ENCODE measurements at regions not wholly inside any gene's neighbourhood (a gene's known extent, or its start where the extent isn't known, plus 50 kb on each side); places are given as distances from the start of the nearest gene placed in this dataset.
A peak's percentile ranks its signal among the peaks of the same experiment; 100 is the strongest.

DNA sequence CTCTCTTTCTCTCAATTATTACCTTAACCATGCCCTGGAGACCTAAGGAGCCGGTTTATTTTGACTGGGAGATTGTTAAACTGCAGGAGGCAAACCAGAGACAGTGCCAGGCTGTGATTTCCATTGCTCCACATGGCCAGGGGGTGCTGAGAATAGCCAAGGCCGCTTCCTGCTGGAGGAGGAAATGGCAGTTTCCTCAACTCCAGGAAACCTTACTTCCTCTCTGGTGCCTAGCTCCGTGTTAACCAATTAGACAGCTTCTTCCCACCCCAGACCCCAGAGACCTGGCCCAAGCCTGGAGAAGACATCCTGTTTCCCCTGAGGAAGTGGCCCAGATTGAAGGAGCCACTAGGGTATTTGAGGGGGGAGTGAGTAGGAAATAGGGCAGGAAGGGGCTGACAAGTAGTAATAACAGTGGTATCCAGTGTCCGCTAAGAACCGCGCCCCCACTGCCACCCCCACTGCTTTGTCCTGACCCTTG lies 161.2 kb downstream of the PLPP3 start:
- DNase-seq (peak in 1 of 5 donors; percentile 31), FAIRE-seq (no peak)
- Histone ChIP-seq H3K9me3 (ENCODE audit: control insufficient read depth in 2 of 3, insufficient read depth in 1 of 3, low read length in 3 of 3) (no peaks in the 10 kb centered on the region), H3K4me1 (ENCODE audit: control insufficient read depth in 2 of 3, insufficient read depth in 2 of 3, low read depth in 1 of 3, low read length in 3 of 3) (peaks cover 0 to 12% (median 9%) of the 10 kb centered on the region in 3 donors), H3K36me3 (ENCODE audit: control insufficient read depth in 2 of 3, insufficient read depth in 3 of 3, low read length in 3 of 3) (no peaks in the 10 kb centered on the region), H3K27me3 (ENCODE audit: control insufficient read depth, insufficient read depth, low read length) (no peaks in the 10 kb centered on the region), H3K4me3 (ENCODE audit: low read length in 3 of 3) (no peak overlapping the region), H3K9ac (ENCODE audit: low read length in 3 of 3) (no peak overlapping the region), H3K27ac (ENCODE audit: low read depth in 2 of 2, low read length in 2 of 2) (peak overlapping the region in 1 of 2 donors; percentile 57)
- TF ChIP-seq, protein P1, sequence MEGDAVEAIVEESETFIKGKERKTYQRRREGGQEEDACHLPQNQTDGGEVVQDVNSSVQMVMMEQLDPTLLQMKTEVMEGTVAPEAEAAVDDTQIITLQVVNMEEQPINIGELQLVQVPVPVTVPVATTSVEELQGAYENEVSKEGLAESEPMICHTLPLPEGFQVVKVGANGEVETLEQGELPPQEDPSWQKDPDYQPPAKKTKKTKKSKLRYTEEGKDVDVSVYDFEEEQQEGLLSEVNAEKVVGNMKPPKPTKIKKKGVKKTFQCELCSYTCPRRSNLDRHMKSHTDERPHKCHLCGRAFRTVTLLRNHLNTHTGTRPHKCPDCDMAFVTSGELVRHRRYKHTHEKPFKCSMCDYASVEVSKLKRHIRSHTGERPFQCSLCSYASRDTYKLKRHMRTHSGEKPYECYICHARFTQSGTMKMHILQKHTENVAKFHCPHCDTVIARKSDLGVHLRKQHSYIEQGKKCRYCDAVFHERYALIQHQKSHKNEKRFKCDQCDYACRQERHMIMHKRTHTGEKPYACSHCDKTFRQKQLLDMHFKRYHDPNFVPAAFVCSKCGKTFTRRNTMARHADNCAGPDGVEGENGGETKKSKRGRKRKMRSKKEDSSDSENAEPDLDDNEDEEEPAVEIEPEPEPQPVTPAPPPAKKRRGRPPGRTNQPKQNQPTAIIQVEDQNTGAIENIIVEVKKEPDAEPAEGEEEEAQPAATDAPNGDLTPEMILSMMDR (IDR thresholded peaks at IDR 0.05; ENCODE audit: borderline replicate concordance, extremely low read depth, insufficient read depth) = no peak
- intact Hi-C loops (cut with DNase I) = no loop called here

DNA sequence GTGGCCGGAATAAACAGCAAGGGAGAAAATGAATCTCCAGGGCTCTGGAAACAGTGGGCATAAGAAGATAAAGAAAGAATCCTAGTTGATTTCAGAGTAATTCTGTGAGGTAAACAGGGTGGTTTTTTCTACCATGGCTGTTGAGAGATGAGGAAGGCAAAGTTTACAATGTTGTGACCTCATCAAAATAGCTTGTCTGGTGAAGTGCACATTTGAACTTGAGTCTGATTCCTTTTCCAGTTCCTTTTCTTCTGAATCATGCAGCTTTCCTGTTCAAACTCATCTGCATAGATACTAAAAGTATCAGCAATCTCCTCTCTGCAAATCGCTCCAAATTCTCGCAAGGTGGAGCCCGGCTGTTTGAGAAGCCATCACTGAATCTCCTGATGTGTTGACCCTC lies 161.7 kb downstream of the PLPP3 start:
- no peaks in the 10 kb centered on the region for H3K36me3 ChIP-seq (ENCODE audit: control insufficient read depth in 2 of 3, insufficient read depth in 3 of 3, low read length in 3 of 3)
- peaks cover 0 to 12% (median 9%) of the 10 kb centered on the region in 3 donors for H3K4me1 ChIP-seq (ENCODE audit: control insufficient read depth in 2 of 3, insufficient read depth in 2 of 3, low read depth in 1 of 3, low read length in 3 of 3)
- intact Hi-C loops (cut with DNase I) = no loop called here
- H3K27ac ChIP-seq (ENCODE audit: low read depth in 2 of 2, low read length in 2 of 2) = no peak overlapping the region
- no peaks in the 10 kb centered on the region for H3K9me3 ChIP-seq (ENCODE audit: control insufficient read depth in 2 of 3, insufficient read depth in 1 of 3, low read length in 3 of 3)
- no peaks in the 10 kb centered on the region for H3K27me3 ChIP-seq (ENCODE audit: control insufficient read depth, insufficient read depth, low read length)
- TF ChIP-seq, protein P1 (IDR thresholded peaks at IDR 0.05; ENCODE audit: borderline replicate concordance, extremely low read depth, insufficient read depth) = no peak
- no peak for FAIRE-seq
- H3K4me3 ChIP-seq (ENCODE audit: low read length in 3 of 3) = no peak overlapping the region
- no peak overlapping the region for H3K9ac ChIP-seq (ENCODE audit: low read length in 3 of 3)
- no peak for DNase-seq

DNA sequence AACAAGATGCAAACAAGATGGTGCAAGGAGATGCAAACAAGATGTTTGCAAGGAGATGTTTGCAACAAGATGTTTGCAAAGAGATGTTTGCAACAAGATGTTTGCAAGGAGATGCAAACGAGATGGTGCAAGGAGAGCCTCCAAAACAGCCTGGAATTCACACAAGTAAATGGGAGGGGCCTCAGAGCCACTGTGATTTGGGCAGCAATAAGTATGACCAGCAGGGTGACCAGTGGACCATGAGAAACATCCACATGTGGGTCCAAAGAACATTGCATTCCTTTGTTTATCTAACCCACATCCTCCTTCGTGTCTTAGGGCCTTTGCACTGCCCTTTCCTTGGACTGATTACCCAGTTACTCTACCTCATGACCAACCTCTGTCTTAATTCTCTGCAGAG lies 162.9 kb downstream of the PLPP3 start:
- intact Hi-C loops (cut with DNase I) = no loop called here

More for the DNA sequence above, 162.9 kb downstream of the PLPP3 start:
- Histone ChIP-seq H3K9ac (ENCODE audit: low read length in 3 of 3) (no peak overlapping the region), H3K9me3 (ENCODE audit: control insufficient read depth in 2 of 3, insufficient read depth in 1 of 3, low read length in 3 of 3) (no peaks in the 10 kb centered on the region), H3K27me3 (ENCODE audit: control insufficient read depth, insufficient read depth, low read length) (no peaks in the 10 kb centered on the region), H3K36me3 (ENCODE audit: control insufficient read depth in 2 of 3, insufficient read depth in 3 of 3, low read length in 3 of 3) (no peaks in the 10 kb centered on the region), H3K4me1 (ENCODE audit: control insufficient read depth in 2 of 3, insufficient read depth in 2 of 3, low read depth in 1 of 3, low read length in 3 of 3) (peaks cover 0 to 12% (median 9%) of the 10 kb centered on the region in 3 donors), H3K4me3 (ENCODE audit: low read length in 3 of 3) (no peak overlapping the region), H3K27ac (ENCODE audit: low read depth in 2 of 2, low read length in 2 of 2) (no peak overlapping the region)
- FAIRE-seq = no peak
- DNase-seq = no peak
- TF ChIP-seq, protein P1 (IDR thresholded peaks at IDR 0.05; ENCODE audit: borderline replicate concordance, extremely low read depth, insufficient read depth) = no peak

Data from kidney (tissue), 13 donors.